Mesenchymal stem cell (in vitro differentiated cells and primary cell): ENCODE measurements at regions not wholly inside any gene's neighbourhood (a gene's known extent, or its start where the extent isn't known, plus 50 kb on each side); places are given as distances from the start of the nearest gene placed in this dataset.
A peak's percentile ranks its signal among the peaks of the same experiment; 100 is the strongest.

Experiments used
- DNase-seq: peaks from one replicate; pipeline ENCODE4 v3.0.0-alpha.2; 2013
- H2AFZ ChIP-seq: one replicate; pipeline ENCODE4 v1.6.1; 2013; ENCODE audit warnings: low read depth, mild to moderate bottlenecking, control low read depth, inconsistent platforms, low read length, moderate library complexity
- H2AK5ac ChIP-seq: 2 replicates; pipeline ENCODE4 v1.6.1; 2013; ENCODE audit warnings: low read length, moderate library complexity, mild to moderate bottlenecking, inconsistent platforms; ENCODE audit not compliant: severe bottlenecking
- H2BK120ac ChIP-seq: one replicate; pipeline ENCODE4 v1.6.1; 2013; ENCODE audit warnings: low read depth, mild to moderate bottlenecking, inconsistent platforms, low read length, moderate library complexity
- H2BK12ac ChIP-seq, 2 experiments: one replicate each; pipeline ENCODE4 v1.6.1; 2013; ENCODE audit warnings: inconsistent platforms in 2 of 2, low read length in 2 of 2, mild to moderate bottlenecking in 2 of 2, moderate library complexity in 2 of 2, control low read depth in 1 of 2
- H2BK15ac ChIP-seq: one replicate; pipeline ENCODE4 v1.6.1; 2013; ENCODE audit warnings: mild to moderate bottlenecking, low read depth, inconsistent platforms; ENCODE audit not compliant: poor library complexity, severe bottlenecking
- H2BK5ac ChIP-seq: 2 replicates; pipeline ENCODE4 v1.6.1; 2013; ENCODE audit warnings: low read depth, mild to moderate bottlenecking, low read length, control low read depth, inconsistent platforms; ENCODE audit not compliant: poor library complexity, severe bottlenecking
- H3K14ac ChIP-seq, 2 experiments: one replicate each; pipeline ENCODE4 v1.6.1; 2013; ENCODE audit warnings: inconsistent platforms in 2 of 2, low read length in 2 of 2, control low read depth in 1 of 2, mild to moderate bottlenecking in 1 of 2, moderate library complexity in 1 of 2
- H3K18ac ChIP-seq, 2 experiments: one replicate each; pipeline ENCODE4 v1.6.1; 2013; ENCODE audit warnings: inconsistent platforms in 2 of 2, low read length in 2 of 2, control low read depth in 1 of 2, low read depth in 1 of 2, mild to moderate bottlenecking in 1 of 2
- H3K23ac ChIP-seq, 2 experiments: one replicate each; pipeline ENCODE4 v1.6.1; 2013; ENCODE audit warnings: inconsistent platforms in 2 of 2, low read length in 2 of 2, mild to moderate bottlenecking in 2 of 2, moderate library complexity in 2 of 2, control low read depth in 1 of 2
- H3K27ac ChIP-seq: 2 replicates; pipeline ENCODE4 v1.5.1; 2013; ENCODE audit warnings: mild to moderate bottlenecking, moderate library complexity, low read length, control low read depth, inconsistent platforms; ENCODE audit not compliant: poor library complexity, severe bottlenecking
- H3K27me3 ChIP-seq, 2 experiments: 2 replicates each; pipeline versions ENCODE4 v1.6.1 to v1.7.0; 2013; ENCODE audit warnings: low read length in 2 of 2, mild to moderate bottlenecking in 2 of 2, moderate library complexity in 2 of 2, control low read depth in 1 of 2, inconsistent platforms in 1 of 2; ENCODE audit not compliant: control insufficient read depth in 1 of 2, insufficient read depth in 1 of 2
- H3K36me3 ChIP-seq, 2 experiments: 2 replicates each; pipeline versions ENCODE4 v1.6.1 to v1.7.0; 2013; ENCODE audit warnings: low read length in 2 of 2, control low read depth in 1 of 2, inconsistent platforms in 1 of 2, low read depth in 1 of 2, mild to moderate bottlenecking in 1 of 2; ENCODE audit not compliant: insufficient read depth in 2 of 2, control insufficient read depth in 1 of 2
- H3K4ac ChIP-seq, 2 experiments: one replicate each; pipeline ENCODE4 v1.6.1; 2013; ENCODE audit warnings: inconsistent platforms in 2 of 2, low read length in 2 of 2, mild to moderate bottlenecking in 2 of 2, moderate library complexity in 2 of 2, control low read depth in 1 of 2, low read depth in 1 of 2
- H3K4me1 ChIP-seq: 2 replicates; pipeline ENCODE4 v1.6.1; 2013; ENCODE audit warnings: low read depth, low read length, control low read depth; ENCODE audit not compliant: control insufficient read depth, insufficient read depth
- H3K4me2 ChIP-seq: 2 replicates; pipeline ENCODE4 v1.6.1; 2013; ENCODE audit warnings: low read length, mild to moderate bottlenecking, inconsistent platforms; ENCODE audit not compliant: poor library complexity, severe bottlenecking
- H3K4me3 ChIP-seq, 2 experiments: 2 replicates each; pipeline versions ENCODE4 v1.5.1 to v1.7.0; 2013; ENCODE audit warnings: low read length in 2 of 2, mild to moderate bottlenecking in 2 of 2, control low read depth in 1 of 2, low read depth in 1 of 2; ENCODE audit not compliant: insufficient read depth in 1 of 2
- H3K79me1 ChIP-seq: replicated peaks from 2 replicates; pipeline ENCODE4 v1.6.1; 2013; ENCODE audit warnings: mild to moderate bottlenecking, control low read depth, low read length, inconsistent platforms; ENCODE audit not compliant: poor library complexity, severe bottlenecking
- H3K9ac ChIP-seq: 2 replicates; pipeline ENCODE4 v1.7.0; 2013; ENCODE audit warnings: mild to moderate bottlenecking, low read length, moderate library complexity
- H3K9me3 ChIP-seq: 2 replicates; pipeline ENCODE4 v1.7.0; 2013; ENCODE audit warnings: mild to moderate bottlenecking, low read length; ENCODE audit not compliant: control insufficient read depth
- H4K8ac ChIP-seq: one replicate; pipeline ENCODE4 v1.6.1; 2013; ENCODE audit warnings: inconsistent platforms, mild to moderate bottlenecking, low read length, moderate library complexity
- H4K91ac ChIP-seq: one replicate; pipeline ENCODE4 v1.6.1; 2013; ENCODE audit warnings: mild to moderate bottlenecking, low read length, inconsistent platforms
- WGBS: methylation state at CpG from one replicate; pipeline ENCODE4 v1.1.7; 2013; ENCODE audit warnings: mixed read lengths; 5-methylcytosine and 5-hydroxymethylcytosine counted together

- H4K91ac ChIP-seq: no peak overlapping the region
These were observed 283.4 kb upstream of the ADRA1B start for GRCh38 chr5:159632866-159633265.

GRCh38 chr5:159638481-159638880 is 277.8 kb upstream of the ADRA1B start:
- Histone ChIP-seq H2AK5ac (no peak overlapping the region), H2BK120ac (no peak overlapping the region), H3K36me3 (no peaks in the 10 kb centered on the region), H3K27me3 (peaks cover 4 to 22% of the 10 kb centered on the region in 2 experiments), H3K9ac (no peak overlapping the region), H3K18ac (no peak overlapping the region), H3K4me3 (no peak overlapping the region), H2BK5ac (no peak overlapping the region), H2BK12ac (no peak overlapping the region), H3K79me1 (no peaks in the 10 kb centered on the region), H3K23ac (no peak overlapping the region), H3K4me2 (no peak overlapping the region), H4K91ac (no peak overlapping the region), H2BK15ac (no peak overlapping the region), H4K8ac (no peak overlapping the region), H3K4me1 (peaks cover 2% of the 10 kb centered on the region), H2AFZ (no peak overlapping the region), H3K27ac (no peak overlapping the region), H3K14ac (no peak overlapping the region), H3K9me3 (no peaks in the 10 kb centered on the region), H3K4ac (no peak overlapping the region)
- DNase-seq: no peak

More at GRCh38 chr5:159632866-159633265, 283.4 kb upstream of the ADRA1B start:
- Histone ChIP-seq H2AFZ (no peak overlapping the region), H2BK5ac (no peak overlapping the region), H2AK5ac (no peak overlapping the region), H3K36me3 (no peaks in the 10 kb centered on the region), H3K14ac (no peak overlapping the region), H2BK12ac (no peak overlapping the region), H3K4ac (no peak overlapping the region), H3K4me3 (no peak overlapping the region), H3K23ac (peak overlapping the region in 1 of 2 experiments; percentile 43), H3K27me3 (peaks cover 0 to 34% of the 10 kb centered on the region in 2 experiments), H3K4me2 (no peak overlapping the region), H3K18ac (no peak overlapping the region), H2BK120ac (no peak overlapping the region), H4K8ac (no peak overlapping the region), H2BK15ac (no peak overlapping the region), H3K4me1 (no peaks in the 10 kb centered on the region), H3K9me3 (no peaks in the 10 kb centered on the region), H3K79me1 (no peaks in the 10 kb centered on the region), H3K27ac (no peak overlapping the region), H3K9ac (no peak overlapping the region)
- WGBS: 60% methylated on average over 3 of the region's 3 CpGs
- no peak for DNase-seq

- Histone ChIP-seq H3K27me3 (peaks cover 4 to 26% of the 10 kb centered on the region in 2 experiments), H3K9me3 (no peaks in the 10 kb centered on the region), H3K18ac (no peak overlapping the region), H3K9ac (no peak overlapping the region), H3K14ac (no peak overlapping the region), H3K4ac (no peak overlapping the region), H2BK5ac (no peak overlapping the region), H3K23ac (no peak overlapping the region), H3K4me1 (peaks cover 2% of the 10 kb centered on the region), H2BK120ac (no peak overlapping the region), H2AK5ac (no peak overlapping the region), H3K4me2 (no peak overlapping the region), H3K27ac (no peak overlapping the region), H3K36me3 (no peaks in the 10 kb centered on the region), H3K79me1 (no peaks in the 10 kb centered on the region), H4K91ac (no peak overlapping the region), H2AFZ (no peak overlapping the region), H2BK12ac (no peak overlapping the region), H3K4me3 (no peak overlapping the region), H4K8ac (no peak overlapping the region), H2BK15ac (no peak overlapping the region)
- WGBS: 50% methylated on average over 2 of the region's 2 CpGs
- DNase-seq: peak; percentile 16
These were observed 277.2 kb upstream of the ADRA1B start for GRCh38 chr5:159638954-159639559.

GRCh38 chr5:159639590-159639989 is 276.7 kb upstream of the ADRA1B start:
- Histone ChIP-seq H3K18ac (no peak overlapping the region), H3K14ac (no peak overlapping the region), H2BK120ac (no peak overlapping the region), H2AK5ac (no peak overlapping the region), H3K23ac (no peak overlapping the region), H3K4ac (no peak overlapping the region), H4K91ac (no peak overlapping the region), H3K27ac (no peak overlapping the region), H2AFZ (no peak overlapping the region), H3K4me1 (peaks cover 2% of the 10 kb centered on the region), H4K8ac (no peak overlapping the region), H2BK15ac (no peak overlapping the region), H3K4me2 (no peak overlapping the region), H2BK5ac (no peak overlapping the region), H3K4me3 (no peak overlapping the region), H3K36me3 (no peaks in the 10 kb centered on the region), H2BK12ac (no peak overlapping the region), H3K9ac (no peak overlapping the region), H3K79me1 (no peaks in the 10 kb centered on the region), H3K27me3 (peaks cover 4 to 27% of the 10 kb centered on the region in 2 experiments), H3K9me3 (no peaks in the 10 kb centered on the region)
- no peak for DNase-seq
- 90% methylated on average over 3 of the region's 3 CpGs for WGBS
